ENCODE measurements at regions not wholly inside any gene's neighbourhood (a gene's known extent, or its start where the extent isn't known, plus 50 kb on each side); places are given as distances from the start of the nearest gene placed in this dataset.

DNA sequence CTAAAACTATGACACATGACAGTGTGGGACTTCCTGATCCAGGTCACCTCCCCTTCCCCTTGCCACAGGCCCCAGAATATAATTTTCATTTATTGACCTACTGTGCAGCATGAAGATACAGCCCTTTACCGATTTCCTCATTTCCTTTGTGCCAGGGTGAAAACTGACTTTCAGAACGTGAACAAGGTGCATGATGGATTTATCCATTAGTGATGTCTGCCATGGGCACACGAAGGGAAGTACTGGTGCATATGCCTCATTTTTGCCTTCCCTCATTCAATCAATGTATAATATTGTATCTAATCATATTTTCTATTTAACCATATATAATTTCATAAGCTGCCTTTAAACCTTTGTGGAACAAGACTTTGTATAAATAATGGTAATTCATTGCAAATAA, 144.4 kb upstream of the WNT4 start:
- Histone ChIP-seq H3K27ac (ENCODE audit: low read depth, low read length) (no peak overlapping the region), H4K20me1 (ENCODE audit: control insufficient read depth, insufficient read depth, low read depth, low read length) (no peaks in the 10 kb centered on the region), H3K4me2 (ENCODE audit: low read length) (no peak overlapping the region), H3K4me3 (ENCODE audit: low read length) (no peak overlapping the region), H3K36me3 (ENCODE audit: control insufficient read depth, low read length) (no peaks in the 10 kb centered on the region), H3K9me2 (replicated peaks; ENCODE audit: control insufficient read depth, low read length) (no peaks in the 10 kb centered on the region), H3K27me3 (ENCODE audit: control insufficient read depth, low read length) (no peaks in the 10 kb centered on the region), H3F3A (ENCODE audit: control insufficient read depth, insufficient read depth) (no peaks in the 10 kb centered on the region), H3K79me2 (ENCODE audit: control insufficient read depth, low read length) (no peaks in the 10 kb centered on the region), H3K9me3 (ENCODE audit: control insufficient read depth, insufficient read depth, low read length) (no peaks in the 10 kb centered on the region), H3K4me1 (ENCODE audit: control insufficient read depth, low read length) (no peaks in the 10 kb centered on the region)
- no peak for TF ChIP-seq EZH2phosphoT487 (IDR thresholded peaks at IDR 0.05; ENCODE audit: borderline replicate concordance, low read length)
- TF ChIP-seq, protein P1, sequence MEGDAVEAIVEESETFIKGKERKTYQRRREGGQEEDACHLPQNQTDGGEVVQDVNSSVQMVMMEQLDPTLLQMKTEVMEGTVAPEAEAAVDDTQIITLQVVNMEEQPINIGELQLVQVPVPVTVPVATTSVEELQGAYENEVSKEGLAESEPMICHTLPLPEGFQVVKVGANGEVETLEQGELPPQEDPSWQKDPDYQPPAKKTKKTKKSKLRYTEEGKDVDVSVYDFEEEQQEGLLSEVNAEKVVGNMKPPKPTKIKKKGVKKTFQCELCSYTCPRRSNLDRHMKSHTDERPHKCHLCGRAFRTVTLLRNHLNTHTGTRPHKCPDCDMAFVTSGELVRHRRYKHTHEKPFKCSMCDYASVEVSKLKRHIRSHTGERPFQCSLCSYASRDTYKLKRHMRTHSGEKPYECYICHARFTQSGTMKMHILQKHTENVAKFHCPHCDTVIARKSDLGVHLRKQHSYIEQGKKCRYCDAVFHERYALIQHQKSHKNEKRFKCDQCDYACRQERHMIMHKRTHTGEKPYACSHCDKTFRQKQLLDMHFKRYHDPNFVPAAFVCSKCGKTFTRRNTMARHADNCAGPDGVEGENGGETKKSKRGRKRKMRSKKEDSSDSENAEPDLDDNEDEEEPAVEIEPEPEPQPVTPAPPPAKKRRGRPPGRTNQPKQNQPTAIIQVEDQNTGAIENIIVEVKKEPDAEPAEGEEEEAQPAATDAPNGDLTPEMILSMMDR (IDR thresholded peaks at IDR 0.05; ENCODE audit: low read depth, low read length, poor library complexity, severe bottlenecking), result no peak

DNA sequence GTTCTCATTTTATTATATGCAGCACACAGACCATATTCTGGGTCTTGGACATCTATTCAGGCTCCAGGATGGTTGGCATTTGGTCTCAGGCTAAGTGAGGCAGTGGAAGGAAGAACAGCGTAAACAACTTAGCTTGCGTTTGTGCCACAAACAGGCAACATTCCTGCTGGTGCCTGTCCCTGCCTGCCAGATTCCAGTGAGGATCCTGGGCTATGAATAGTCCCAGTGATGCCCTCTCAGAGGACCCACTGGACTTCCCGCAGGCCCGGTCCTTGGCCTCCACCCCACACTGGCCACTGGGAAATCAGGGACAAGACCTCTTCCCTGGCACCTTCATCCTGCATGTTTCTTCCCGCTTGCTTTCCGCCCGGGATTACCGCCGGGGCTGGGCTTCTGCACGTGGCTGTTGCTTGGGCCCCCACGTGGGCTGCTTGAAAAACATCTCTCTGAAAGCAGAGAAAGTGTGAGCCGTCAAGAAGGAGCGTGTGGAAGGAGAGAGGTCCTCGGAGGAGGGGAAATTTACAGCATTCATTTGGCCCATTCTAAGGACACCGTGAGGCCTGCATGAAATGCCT, 145.1 kb upstream of the WNT4 start:
- Histone ChIP-seq H3K4me2 (ENCODE audit: low read length) (no peak overlapping the region), H4K20me1 (ENCODE audit: control insufficient read depth, insufficient read depth, low read depth, low read length) (no peaks in the 10 kb centered on the region), H3K9me3 (ENCODE audit: control insufficient read depth, insufficient read depth, low read length) (no peaks in the 10 kb centered on the region), H3K4me1 (ENCODE audit: control insufficient read depth, low read length) (no peaks in the 10 kb centered on the region), H3K79me2 (ENCODE audit: control insufficient read depth, low read length) (no peaks in the 10 kb centered on the region), H3K9me2 (replicated peaks; ENCODE audit: control insufficient read depth, low read length) (no peaks in the 10 kb centered on the region), H3K36me3 (ENCODE audit: control insufficient read depth, low read length) (no peaks in the 10 kb centered on the region), H3K4me3 (ENCODE audit: low read length) (no peak overlapping the region), H3K27me3 (ENCODE audit: control insufficient read depth, low read length) (no peaks in the 10 kb centered on the region), H3F3A (ENCODE audit: control insufficient read depth, insufficient read depth) (no peaks in the 10 kb centered on the region), H3K27ac (ENCODE audit: low read depth, low read length) (no peak overlapping the region)
- TF ChIP-seq EZH2phosphoT487 (IDR thresholded peaks at IDR 0.05; ENCODE audit: borderline replicate concordance, low read length), result no peak
- TF ChIP-seq, protein P1 (IDR thresholded peaks at IDR 0.05; ENCODE audit: low read depth, low read length, poor library complexity, severe bottlenecking), result no peak

DNA sequence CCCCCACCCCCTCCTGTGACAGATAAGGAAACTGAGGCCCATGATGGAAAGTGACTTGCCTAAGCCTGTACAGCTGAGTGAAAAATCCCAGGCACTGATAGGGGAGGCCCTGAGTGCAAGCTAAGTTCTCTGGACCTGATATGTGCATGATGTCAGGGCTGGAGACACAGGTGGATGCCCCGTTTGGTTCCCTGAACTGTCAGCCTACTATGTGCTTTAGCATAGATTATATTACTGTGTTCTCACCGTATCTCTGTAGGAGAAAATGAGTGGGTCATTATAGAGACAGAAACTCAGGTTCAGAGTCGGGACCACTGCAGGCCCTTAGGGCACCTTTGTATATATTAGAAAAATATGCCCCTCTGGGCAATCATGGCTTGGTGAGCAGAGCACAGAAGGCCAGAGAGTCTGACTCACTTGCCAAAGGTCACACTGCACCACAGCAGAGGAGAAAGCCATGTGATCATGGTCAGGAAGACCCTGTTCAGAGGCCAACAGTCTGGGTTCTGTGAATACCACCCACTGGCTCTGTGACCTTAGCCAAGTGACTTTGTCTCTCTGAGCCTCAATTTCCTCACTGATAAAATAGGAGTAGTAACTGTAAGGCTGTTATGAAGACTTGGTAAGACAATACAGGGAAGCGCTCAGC, 145.8 kb upstream of the WNT4 start:
- Histone ChIP-seq H4K20me1 (ENCODE audit: control insufficient read depth, insufficient read depth, low read depth, low read length) (no peaks in the 10 kb centered on the region), H3K4me2 (ENCODE audit: low read length) (no peak overlapping the region), H3K9me2 (replicated peaks; ENCODE audit: control insufficient read depth, low read length) (no peaks in the 10 kb centered on the region), H3K4me1 (ENCODE audit: control insufficient read depth, low read length) (no peaks in the 10 kb centered on the region), H3K27ac (ENCODE audit: low read depth, low read length) (no peak overlapping the region), H3K36me3 (ENCODE audit: control insufficient read depth, low read length) (no peaks in the 10 kb centered on the region), H3F3A (ENCODE audit: control insufficient read depth, insufficient read depth) (no peaks in the 10 kb centered on the region), H3K27me3 (ENCODE audit: control insufficient read depth, low read length) (no peaks in the 10 kb centered on the region), H3K79me2 (ENCODE audit: control insufficient read depth, low read length) (no peaks in the 10 kb centered on the region), H3K4me3 (ENCODE audit: low read length) (no peak overlapping the region), H3K9me3 (ENCODE audit: control insufficient read depth, insufficient read depth, low read length) (no peaks in the 10 kb centered on the region)
- TF ChIP-seq, protein P1 (IDR thresholded peaks at IDR 0.05; ENCODE audit: low read depth, low read length, poor library complexity, severe bottlenecking), result no peak
- TF ChIP-seq EZH2phosphoT487 (IDR thresholded peaks at IDR 0.05; ENCODE audit: borderline replicate concordance, low read length), result no peak
